22Rv1 (cell line): ENCODE measurements at regions not wholly inside any gene's neighbourhood (a gene's known extent, or its start where the extent isn't known, plus 50 kb on each side); places are given as distances from the start of the nearest gene placed in this dataset.

Source experiments
- H3K27ac ChIP-seq: fragments of 450-650 bp; 2 replicates; pipeline ENCODE4 v1.5.1; 2017
- CTCF ChIP-seq: fragments of 450-650 bp; IDR thresholded peaks from 2 replicates; pipeline ENCODE4 v1.5.1; 2017; ENCODE audit warnings: mild to moderate bottlenecking
- ZFX ChIP-seq: fragments of 450-650 bp; IDR thresholded peaks from 2 replicates; pipeline ENCODE4 v1.6.1; 2017; ENCODE audit warnings: antibody characterized with exemption, borderline replicate concordance

GRCh38 chr3:168506589-168506988, 410.9 kb upstream of the GOLIM4 start:
- no peak overlapping the region for H3K27ac ChIP-seq
- no peak for TF ChIP-seq CTCF
- no peak for TF ChIP-seq ZFX

- H3K27ac ChIP-seq, result no peak overlapping the region
- TF ChIP-seq ZFX (no peak), CTCF (no peak)
Measured at GRCh38 chr3:168501570-168501969, 405.8 kb upstream of the GOLIM4 start.

- H3K27ac ChIP-seq, result no peak overlapping the region
- TF ChIP-seq CTCF, result no peak
- no peak for TF ChIP-seq ZFX
Measured at GRCh38 chr3:168498194-168498593, 402.5 kb upstream of the GOLIM4 start.

- TF ChIP-seq CTCF (no peak), ZFX (no peak)
- H3K27ac ChIP-seq, result no peak overlapping the region
Measured at GRCh38 chr3:168497741-168498140, 402.0 kb upstream of the GOLIM4 start.

GRCh38 chr3:168497183-168497582, 401.5 kb upstream of the GOLIM4 start:
- H3K27ac ChIP-seq, result no peak overlapping the region
- TF ChIP-seq CTCF (no peak), ZFX (no peak)

GRCh38 chr3:168495932-168496331, 400.2 kb upstream of the GOLIM4 start:
- no peak for TF ChIP-seq CTCF
- TF ChIP-seq ZFX, result no peak
- H3K27ac ChIP-seq, result no peak overlapping the region

GRCh38 chr3:168495270-168495669, 399.5 kb upstream of the GOLIM4 start:
- TF ChIP-seq CTCF (no peak), ZFX (no peak)
- no peak overlapping the region for H3K27ac ChIP-seq
